Loucy (cell line): ENCODE measurements at regions not wholly inside any gene's neighbourhood (a gene's known extent, or its start where the extent isn't known, plus 50 kb on each side); places are given as distances from the start of the nearest gene placed in this dataset.
A peak's percentile ranks its signal among the peaks of the same experiment; 100 is the strongest.

ENCODE experiments used
- H2AFZ ChIP-seq: fragments of 200-600 bp; sonication (generic); 2 replicates; pipeline ENCODE4 v1.6.0; 2016; ENCODE audit warnings: antibody characterized with exemption, mild to moderate bottlenecking, low read length, moderate library complexity
- H3F3A ChIP-seq: fragments of 200-600 bp; 2 replicates; pipeline ENCODE4 v1.6.0; 2016; ENCODE audit warnings: antibody characterized with exemption, low read depth, mild to moderate bottlenecking
- H3K27me3 ChIP-seq: fragments of 200-600 bp; sonication (generic); 2 replicates; pipeline ENCODE4 v1.6.1; 2014; ENCODE audit warnings: low read length, mild to moderate bottlenecking; ENCODE audit not compliant: insufficient read depth, poor library complexity, severe bottlenecking
- H3K36me3 ChIP-seq: fragments of 200-600 bp; sonication (generic); 2 replicates; pipeline ENCODE4 v1.6.1; 2016; ENCODE audit warnings: low read length; ENCODE audit not compliant: insufficient read depth
- H3K4me1 ChIP-seq: fragments of 200-600 bp; sonication (generic); 2 replicates; pipeline ENCODE4 v1.5.1; 2014; ENCODE audit warnings: low read length, mild to moderate bottlenecking; ENCODE audit not compliant: insufficient read depth, poor library complexity, severe bottlenecking
- H3K4me2 ChIP-seq: fragments of 200-600 bp; sonication (generic); 2 replicates; pipeline ENCODE4 v1.6.0; 2014; ENCODE audit warnings: antibody characterized with exemption, low read length, low read depth, mild to moderate bottlenecking; ENCODE audit not compliant: poor library complexity, severe bottlenecking
- H3K4me3 ChIP-seq: fragments of 200-600 bp; sonication (generic); 2 replicates; pipeline ENCODE4 v1.5.1; 2014; ENCODE audit warnings: low read length, mild to moderate bottlenecking, mixed read lengths; ENCODE audit not compliant: poor library complexity, severe bottlenecking
- H3K79me2 ChIP-seq: fragments of 200-600 bp; sonication (generic); 2 replicates; pipeline ENCODE4 v1.6.1; 2014; ENCODE audit warnings: low read length; ENCODE audit not compliant: insufficient read depth
- H3K9ac ChIP-seq: fragments of 200-600 bp; sonication (generic); 2 replicates; pipeline ENCODE4 v1.6.0; 2014; ENCODE audit warnings: mild to moderate bottlenecking, low read depth, low read length, moderate library complexity; ENCODE audit not compliant: poor library complexity, severe bottlenecking
- H3K9me2 ChIP-seq: fragments of 200-600 bp; sonication (generic); replicated peaks from 2 replicates; pipeline ENCODE4 v1.6.1; 2016; ENCODE audit warnings: low read depth, low read length, mixed read lengths
- H3K9me3 ChIP-seq: fragments of 200-600 bp; sonication (generic); 2 replicates; pipeline ENCODE4 v1.6.1; 2014; ENCODE audit warnings: mild to moderate bottlenecking, antibody characterized with exemption, low read length, low read depth; ENCODE audit not compliant: insufficient read depth
- H4K20me1 ChIP-seq: fragments of 200-600 bp; sonication (generic); 2 replicates; pipeline ENCODE4 v1.6.0; 2014; ENCODE audit warnings: antibody characterized with exemption, low read length, mild to moderate bottlenecking; ENCODE audit not compliant: insufficient read depth, poor library complexity, severe bottlenecking
- CTCF ChIP-seq: fragments of 200-600 bp; sonication (generic); conservative IDR thresholded peaks from 2 replicates; pipeline ENCODE4 v1.5.1; 2014; ENCODE audit warnings: mild to moderate bottlenecking, antibody characterized with exemption, low read length
- EZH2phosphoT487 ChIP-seq: fragments of 200-600 bp; IDR thresholded peaks from 2 replicates; pipeline ENCODE4 v1.6.1; 2018; ENCODE audit warnings: antibody characterized with exemption, mild to moderate bottlenecking, moderate library complexity, borderline replicate concordance

GRCh38 chr1:60567256-60567655, 493.7 kb upstream of the C1orf87 start:
- H3K79me2 ChIP-seq: no peaks in the 10 kb centered on the region
- 0 out of 2 replicates have a peak, but pooled peaks cover 2% of the 10 kb centered on the region for H3K9me3 ChIP-seq
- H4K20me1 ChIP-seq: no peaks in the 10 kb centered on the region
- no peak overlapping the region for H3K4me2 ChIP-seq
- no peaks in the 10 kb centered on the region for H3F3A ChIP-seq
- H2AFZ ChIP-seq: no peak overlapping the region
- H3K9me2 ChIP-seq: no peaks in the 10 kb centered on the region
- H3K4me1 ChIP-seq: peaks cover 15% of the 10 kb centered on the region
- no peak overlapping the region for H3K4me3 ChIP-seq
- TF ChIP-seq CTCF: no peak
- TF ChIP-seq EZH2phosphoT487: no peak
- H3K36me3 ChIP-seq: no peaks in the 10 kb centered on the region
- no peaks in the 10 kb centered on the region for H3K27me3 ChIP-seq
- H3K9ac ChIP-seq: no peak overlapping the region

- Histone ChIP-seq H3F3A (no peaks in the 10 kb centered on the region), H3K4me3 (no peak overlapping the region), H3K36me3 (no peaks in the 10 kb centered on the region), H3K79me2 (no peaks in the 10 kb centered on the region), H4K20me1 (no peaks in the 10 kb centered on the region), H3K9me3 (0 out of 2 replicates have a peak, but pooled peaks cover 2% of the 10 kb centered on the region), H3K9ac (no peak overlapping the region), H2AFZ (no peak overlapping the region), H3K4me2 (peak overlapping the region; percentile 39), H3K9me2 (no peaks in the 10 kb centered on the region), H3K27me3 (no peaks in the 10 kb centered on the region), H3K4me1 (peaks cover 15% of the 10 kb centered on the region)
- TF ChIP-seq EZH2phosphoT487 (no peak), CTCF (peak; percentile 42; the same call in 1 of the 2 replicates)
Measured at GRCh38 chr1:60564916-60565750, 491.6 kb upstream of the C1orf87 start.

- Histone ChIP-seq H3K9ac (no peak overlapping the region), H3K79me2 (no peaks in the 10 kb centered on the region), H3K4me3 (no peak overlapping the region), H4K20me1 (no peaks in the 10 kb centered on the region), H3K9me2 (no peaks in the 10 kb centered on the region), H3K36me3 (no peaks in the 10 kb centered on the region), H3K27me3 (no peaks in the 10 kb centered on the region), H3K4me1 (peaks cover 15% of the 10 kb centered on the region), H2AFZ (no peak overlapping the region), H3K4me2 (no peak overlapping the region), H3K9me3 (0 out of 2 replicates have a peak, but pooled peaks cover 2% of the 10 kb centered on the region), H3F3A (no peaks in the 10 kb centered on the region)
- TF ChIP-seq EZH2phosphoT487: no peak
- TF ChIP-seq CTCF: no peak
Measured at GRCh38 chr1:60563777-60564535, 490.4 kb upstream of the C1orf87 start.
